ENCODE measurements at regions not wholly inside any gene's neighbourhood (a gene's known extent, or its start where the extent isn't known, plus 50 kb on each side); places are given as distances from the start of the nearest gene placed in this dataset.
"Not testable (repeated sequence)": the region's sequence is repeated elsewhere in the genome, so short reads cannot be mapped to it uniquely, and the experiment has no call there.

DNA sequence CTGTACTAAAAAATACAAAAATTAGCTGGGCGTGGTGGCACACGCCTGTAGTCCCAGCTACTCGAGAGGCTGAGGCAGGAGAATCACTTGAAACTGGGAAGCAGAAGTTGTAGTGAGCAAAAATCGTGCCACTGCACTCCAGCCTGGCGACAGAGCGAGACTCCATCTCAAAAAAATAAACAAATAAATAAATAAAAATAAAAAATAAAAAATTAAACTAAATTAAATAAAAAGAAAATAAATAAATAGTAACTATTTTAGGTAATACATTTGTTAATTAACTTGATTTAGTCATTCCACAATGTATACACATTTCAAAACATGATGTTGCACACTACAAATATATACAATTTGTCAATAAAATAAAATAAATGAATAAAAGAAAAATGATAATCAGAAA is 116.3 kb upstream of the RFX3 start:
- TF ChIP-seq, protein P1, sequence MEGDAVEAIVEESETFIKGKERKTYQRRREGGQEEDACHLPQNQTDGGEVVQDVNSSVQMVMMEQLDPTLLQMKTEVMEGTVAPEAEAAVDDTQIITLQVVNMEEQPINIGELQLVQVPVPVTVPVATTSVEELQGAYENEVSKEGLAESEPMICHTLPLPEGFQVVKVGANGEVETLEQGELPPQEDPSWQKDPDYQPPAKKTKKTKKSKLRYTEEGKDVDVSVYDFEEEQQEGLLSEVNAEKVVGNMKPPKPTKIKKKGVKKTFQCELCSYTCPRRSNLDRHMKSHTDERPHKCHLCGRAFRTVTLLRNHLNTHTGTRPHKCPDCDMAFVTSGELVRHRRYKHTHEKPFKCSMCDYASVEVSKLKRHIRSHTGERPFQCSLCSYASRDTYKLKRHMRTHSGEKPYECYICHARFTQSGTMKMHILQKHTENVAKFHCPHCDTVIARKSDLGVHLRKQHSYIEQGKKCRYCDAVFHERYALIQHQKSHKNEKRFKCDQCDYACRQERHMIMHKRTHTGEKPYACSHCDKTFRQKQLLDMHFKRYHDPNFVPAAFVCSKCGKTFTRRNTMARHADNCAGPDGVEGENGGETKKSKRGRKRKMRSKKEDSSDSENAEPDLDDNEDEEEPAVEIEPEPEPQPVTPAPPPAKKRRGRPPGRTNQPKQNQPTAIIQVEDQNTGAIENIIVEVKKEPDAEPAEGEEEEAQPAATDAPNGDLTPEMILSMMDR (conservative IDR thresholded peaks at IDR 0.05; ENCODE audit: low read depth, low read length): not testable (repeated sequence)
- TF ChIP-seq EZH2phosphoT487 (IDR thresholded peaks at IDR 0.05; ENCODE audit: borderline replicate concordance, low read length): not testable (repeated sequence)

All from PC-3 (cell line).